ENCODE measurements at regions not wholly inside any gene's neighbourhood (a gene's known extent, or its start where the extent isn't known, plus 50 kb on each side); places are given as distances from the start of the nearest gene placed in this dataset.

GRCh38 chr12:125683748-125684381, 618.6 kb downstream of the AACS start:
- DNase-seq: no peak
- Histone ChIP-seq H3K27me3 (replicated peaks) (no peaks in the 10 kb centered on the region), H3K36me3 (replicated peaks) (no peaks in the 10 kb centered on the region), H3K27ac (no peak overlapping the region), H3K4me3 (ENCODE audit: low read depth, low read length) (no peak overlapping the region)
- TF ChIP-seq, protein P1, sequence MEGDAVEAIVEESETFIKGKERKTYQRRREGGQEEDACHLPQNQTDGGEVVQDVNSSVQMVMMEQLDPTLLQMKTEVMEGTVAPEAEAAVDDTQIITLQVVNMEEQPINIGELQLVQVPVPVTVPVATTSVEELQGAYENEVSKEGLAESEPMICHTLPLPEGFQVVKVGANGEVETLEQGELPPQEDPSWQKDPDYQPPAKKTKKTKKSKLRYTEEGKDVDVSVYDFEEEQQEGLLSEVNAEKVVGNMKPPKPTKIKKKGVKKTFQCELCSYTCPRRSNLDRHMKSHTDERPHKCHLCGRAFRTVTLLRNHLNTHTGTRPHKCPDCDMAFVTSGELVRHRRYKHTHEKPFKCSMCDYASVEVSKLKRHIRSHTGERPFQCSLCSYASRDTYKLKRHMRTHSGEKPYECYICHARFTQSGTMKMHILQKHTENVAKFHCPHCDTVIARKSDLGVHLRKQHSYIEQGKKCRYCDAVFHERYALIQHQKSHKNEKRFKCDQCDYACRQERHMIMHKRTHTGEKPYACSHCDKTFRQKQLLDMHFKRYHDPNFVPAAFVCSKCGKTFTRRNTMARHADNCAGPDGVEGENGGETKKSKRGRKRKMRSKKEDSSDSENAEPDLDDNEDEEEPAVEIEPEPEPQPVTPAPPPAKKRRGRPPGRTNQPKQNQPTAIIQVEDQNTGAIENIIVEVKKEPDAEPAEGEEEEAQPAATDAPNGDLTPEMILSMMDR (IDR thresholded peaks at IDR 0.05; ENCODE audit: low read depth, low read length, missing control alignments): no peak
- in situ Hi-C loops (cut with HindIII; ENCODE audit: low pct_ligation_motif_present, low sequenced_read_pairs): no loop called here

GRCh38 chr12:125684968-125685790, 619.9 kb downstream of the AACS start:
- TF ChIP-seq, protein P1 (IDR thresholded peaks at IDR 0.05; ENCODE audit: low read depth, low read length, missing control alignments): no peak
- in situ Hi-C loops (cut with HindIII; ENCODE audit: low pct_ligation_motif_present, low sequenced_read_pairs): no loop called here

GRCh38 chr12:125685915-125686314, 620.7 kb downstream of the AACS start:
- in situ Hi-C loops (cut with HindIII; ENCODE audit: low pct_ligation_motif_present, low sequenced_read_pairs): no loop called here
- no peak overlapping the region for H3K4me3 ChIP-seq (ENCODE audit: low read depth, low read length)
- no peak for DNase-seq
- TF ChIP-seq, protein P1 (IDR thresholded peaks at IDR 0.05; ENCODE audit: low read depth, low read length, missing control alignments): no peak
- H3K27ac ChIP-seq: no peak overlapping the region
- H3K27me3 ChIP-seq (replicated peaks): no peaks in the 10 kb centered on the region
- H3K36me3 ChIP-seq (replicated peaks): no peaks in the 10 kb centered on the region

More at GRCh38 chr12:125684968-125685790, 619.9 kb downstream of the AACS start:
- no peaks in the 10 kb centered on the region for H3K36me3 ChIP-seq (replicated peaks)
- H3K4me3 ChIP-seq (ENCODE audit: low read depth, low read length): no peak overlapping the region
- no peak overlapping the region for H3K27ac ChIP-seq
- no peaks in the 10 kb centered on the region for H3K27me3 ChIP-seq (replicated peaks)
- no peak for DNase-seq

DNA sequence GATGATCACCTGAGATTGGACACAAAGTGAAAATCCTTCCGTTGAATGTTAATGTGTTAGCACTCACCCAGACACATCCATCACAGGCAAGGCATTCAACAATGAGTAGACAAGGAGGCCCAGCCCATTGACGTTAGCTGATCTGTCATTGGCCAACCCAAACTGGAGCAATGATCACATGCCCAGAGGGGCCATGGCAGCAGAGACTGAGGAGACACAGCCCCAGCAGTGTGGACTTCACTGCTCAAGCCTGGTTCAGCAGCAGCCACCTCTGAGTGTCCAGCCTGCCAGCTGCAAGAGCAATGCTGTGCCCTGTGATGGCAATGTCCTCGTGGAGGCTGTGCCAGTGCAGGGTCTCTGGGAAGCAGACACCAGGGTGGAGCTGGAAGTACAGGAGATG, 622.2 kb downstream of the AACS start:
- no peak for DNase-seq
- Histone ChIP-seq H3K27me3 (replicated peaks) (no peaks in the 10 kb centered on the region), H3K27ac (no peak overlapping the region), H3K4me3 (ENCODE audit: low read depth, low read length) (no peak overlapping the region), H3K36me3 (replicated peaks) (no peaks in the 10 kb centered on the region)
- TF ChIP-seq, protein P1 (IDR thresholded peaks at IDR 0.05; ENCODE audit: low read depth, low read length, missing control alignments): no peak
- in situ Hi-C loops (cut with HindIII; ENCODE audit: low pct_ligation_motif_present, low sequenced_read_pairs): no loop called here

DNA sequence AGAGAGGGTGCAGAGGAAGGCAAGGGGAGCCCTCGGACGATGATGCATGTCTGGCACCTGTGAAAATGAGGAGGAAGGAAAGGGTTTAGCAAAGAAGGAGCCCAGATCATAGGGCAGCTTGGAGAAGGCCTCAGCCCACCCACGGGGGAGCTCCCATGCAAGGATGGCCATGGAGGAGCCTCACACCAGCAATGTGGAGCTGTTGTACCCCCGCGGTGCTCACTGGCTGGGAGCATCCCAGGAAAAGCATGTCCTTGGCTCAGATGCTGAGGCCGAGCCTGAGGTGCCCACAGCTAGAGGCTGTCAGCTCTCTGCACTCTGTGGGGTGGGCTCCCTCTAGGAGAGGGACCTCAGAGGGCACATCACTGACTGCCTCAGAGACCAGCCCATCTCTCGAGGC, 622.6 kb downstream of the AACS start:
- H3K36me3 ChIP-seq (replicated peaks): no peaks in the 10 kb centered on the region
- H3K4me3 ChIP-seq (ENCODE audit: low read depth, low read length): no peak overlapping the region
- TF ChIP-seq, protein P1 (IDR thresholded peaks at IDR 0.05; ENCODE audit: low read depth, low read length, missing control alignments): no peak
- H3K27ac ChIP-seq: no peak overlapping the region
- no peak for DNase-seq
- in situ Hi-C loops (cut with HindIII; ENCODE audit: low pct_ligation_motif_present, low sequenced_read_pairs): no loop called here
- no peaks in the 10 kb centered on the region for H3K27me3 ChIP-seq (replicated peaks)
